Renal cortical epithelial cell (primary cell): ENCODE measurements at regions not wholly inside any gene's neighbourhood (a gene's known extent, or its start where the extent isn't known, plus 50 kb on each side); places are given as distances from the start of the nearest gene placed in this dataset.
"Not testable (repeated sequence)": the region's sequence is repeated elsewhere in the genome, so short reads cannot be mapped to it uniquely, and the experiment has no call there.

Experiments used
- DNase-seq: peaks from one replicate; pipeline ENCODE4 v3.0.0-alpha.2; 2011; ENCODE audit warnings: low read depth

GRCh38 chr5:152456815-152457443 lies 51.9 kb upstream of the NMUR2 start:
- no peak for DNase-seq

- peak; percentile 3 for DNase-seq
Observed at GRCh38 chr5:152462021-152462721, 57.1 kb upstream of the NMUR2 start.

- DNase-seq = no peak
Observed at GRCh38 chr5:152464048-152464447, 59.0 kb upstream of the NMUR2 start.

DNA sequence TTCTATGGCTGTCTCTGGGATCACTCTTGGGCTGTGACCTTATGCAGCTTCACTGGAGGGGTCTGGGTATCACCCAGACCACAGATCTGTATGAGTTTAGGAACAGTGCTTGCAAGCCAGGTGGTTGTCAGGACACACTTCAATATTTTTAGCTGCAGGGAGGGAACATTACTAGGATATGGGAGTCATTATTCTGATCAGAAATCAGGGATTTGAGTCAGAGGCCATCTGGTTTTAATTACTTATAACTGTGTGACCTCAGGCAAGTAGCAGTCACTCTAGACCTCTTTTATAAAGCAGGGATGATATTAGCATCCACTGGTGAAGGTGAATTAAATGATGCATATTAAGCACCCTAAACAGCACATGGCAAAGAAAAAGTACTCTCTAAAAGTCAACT lies 60.1 kb upstream of the NMUR2 start:
- DNase-seq = no peak

DNA sequence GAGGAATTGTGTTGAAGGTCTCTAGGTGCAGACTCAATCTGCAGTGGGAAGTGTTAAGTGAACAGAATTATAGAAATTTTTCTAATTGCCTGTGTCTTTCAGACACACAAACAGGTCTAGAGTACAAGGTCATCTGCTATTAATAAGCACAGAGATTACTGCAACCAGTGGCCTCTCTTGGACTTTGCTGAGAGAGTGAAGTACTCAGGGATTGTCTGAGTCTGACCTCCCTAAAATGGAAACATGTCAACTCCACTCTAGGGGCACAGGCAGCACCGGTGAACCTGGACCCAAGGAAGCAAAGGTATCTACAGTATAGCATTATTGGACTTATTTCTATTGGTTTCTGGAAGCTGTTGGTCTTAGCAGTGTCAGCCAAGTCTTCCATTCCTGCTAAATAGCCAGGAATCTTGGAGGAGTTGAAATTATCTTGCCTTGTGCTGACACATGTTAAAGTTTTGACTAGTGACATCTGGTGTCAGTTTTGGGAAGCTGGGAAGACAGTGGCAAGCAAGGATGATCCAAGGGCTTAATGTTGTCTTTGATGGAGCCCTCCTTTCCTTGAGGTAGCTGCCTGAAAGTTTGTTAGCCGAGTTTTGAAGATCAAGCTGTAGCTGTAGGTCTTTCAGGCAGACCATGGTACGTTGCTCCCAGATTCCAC lies 61.1 kb upstream of the NMUR2 start:
- DNase-seq = no peak

DNA sequence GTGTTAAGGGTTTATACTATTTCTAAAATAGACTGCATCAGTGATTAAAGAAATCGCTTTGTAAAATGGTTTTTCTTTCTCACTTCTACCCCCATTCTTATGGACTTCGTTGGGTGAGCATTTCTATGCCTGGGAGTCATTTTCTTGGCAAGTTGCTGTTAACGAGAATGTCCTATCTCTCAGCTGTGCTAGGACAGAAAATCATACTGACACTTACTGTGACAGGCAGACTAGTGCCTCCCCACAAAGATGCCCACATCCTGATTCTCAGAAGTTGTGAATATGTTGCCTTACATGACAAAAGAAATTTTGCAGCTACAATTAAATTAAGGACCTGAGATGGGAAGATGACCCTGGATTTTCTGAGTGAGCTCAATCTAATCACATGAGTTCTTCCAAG lies 65.1 kb upstream of the NMUR2 start:
- no peak for DNase-seq

GRCh38 chr5:152472083-152472482 lies 67.0 kb upstream of the NMUR2 start:
- no peak for DNase-seq

DNA sequence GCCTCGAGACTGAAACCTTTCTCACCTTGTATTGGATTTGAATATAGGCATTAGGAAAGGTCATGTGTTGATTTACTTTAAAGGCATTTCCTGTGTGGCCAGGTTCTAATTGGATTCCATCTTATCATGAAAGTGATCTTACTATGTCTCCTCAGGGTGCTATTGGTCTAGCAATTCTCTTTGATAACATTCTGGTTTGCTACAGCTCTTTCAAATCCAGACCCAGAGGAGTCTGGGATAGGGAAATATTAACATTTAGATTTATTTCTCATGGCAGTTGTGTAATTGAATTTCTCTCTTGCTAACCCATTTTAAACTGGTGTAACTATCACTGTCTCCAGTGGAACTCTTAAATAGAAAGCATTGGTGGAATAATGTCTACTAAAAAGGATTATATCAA lies 69.9 kb upstream of the NMUR2 start:
- DNase-seq = no peak

DNA sequence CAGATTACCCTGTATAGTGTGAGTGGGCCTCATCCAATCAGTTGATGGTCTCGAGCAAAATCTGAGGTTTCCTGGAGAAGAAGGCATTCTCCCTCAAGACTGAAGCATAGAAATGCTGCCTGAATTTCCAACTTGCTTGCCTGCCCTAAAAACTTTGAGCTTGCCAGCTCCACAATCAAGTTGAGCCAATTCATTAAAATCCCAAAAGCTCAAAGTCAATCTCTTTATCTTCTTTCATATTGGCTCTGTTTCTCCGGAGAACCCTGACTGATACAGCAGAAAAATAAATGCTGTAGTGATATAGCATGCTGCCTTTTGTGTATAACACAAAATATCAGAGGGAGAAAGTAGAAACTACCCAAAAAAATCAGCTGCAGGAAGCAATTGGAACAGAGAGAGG lies 72.5 kb upstream of the NMUR2 start:
- DNase-seq = no peak

GRCh38 chr5:152479866-152480265 lies 74.8 kb upstream of the NMUR2 start:
- not testable (repeated sequence) for DNase-seq

- not testable (repeated sequence) for DNase-seq
Observed at GRCh38 chr5:152480677-152481076, 75.6 kb upstream of the NMUR2 start.

GRCh38 chr5:152487130-152487529 lies 82.1 kb upstream of the NMUR2 start:
- DNase-seq = no peak

DNA sequence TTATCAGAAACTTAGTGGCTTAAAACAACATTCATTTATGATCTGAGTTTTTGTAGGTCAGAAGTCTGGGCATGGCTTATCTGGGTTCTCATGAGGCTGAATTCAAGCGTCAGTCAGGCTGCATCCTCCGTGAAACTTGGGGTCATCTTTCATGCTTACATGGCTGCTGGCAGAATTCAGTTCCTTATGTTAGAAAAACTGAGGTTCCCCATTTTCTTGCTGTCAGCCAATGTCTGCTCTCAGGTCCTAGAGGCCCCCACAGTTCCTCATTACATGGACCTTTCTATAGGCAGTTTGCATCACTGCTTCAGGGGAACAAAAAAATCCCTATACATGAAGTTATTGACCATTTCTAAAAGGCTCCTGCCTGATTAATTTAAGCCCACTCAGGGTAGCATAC lies 83.8 kb upstream of the NMUR2 start:
- DNase-seq = no peak

GRCh38 chr5:152499814-152500535 lies 94.9 kb upstream of the NMUR2 start:
- DNase-seq = peak; percentile 89

- no peak for DNase-seq
Observed at GRCh38 chr5:152501294-152501693, 96.2 kb upstream of the NMUR2 start.

DNA sequence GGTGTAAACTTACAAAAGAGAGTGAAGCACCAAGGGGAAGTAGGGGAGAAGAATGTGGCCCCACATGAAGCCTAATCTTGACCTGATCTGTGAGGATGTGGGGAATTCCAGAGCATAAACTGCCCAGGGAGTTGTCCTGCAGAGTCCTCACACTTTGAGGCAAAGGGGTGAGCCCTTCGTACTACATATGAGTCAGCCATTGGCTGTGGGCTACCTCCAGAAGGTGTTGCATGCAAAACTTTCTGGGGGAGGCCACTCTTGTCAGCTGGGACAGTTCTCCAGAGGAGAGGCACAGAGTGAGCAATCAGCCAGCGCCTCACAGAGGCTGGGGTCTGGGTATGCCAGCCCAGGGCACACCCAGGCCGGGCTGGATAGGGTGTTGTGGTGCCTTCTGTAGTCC lies 98.1 kb upstream of the NMUR2 start:
- peak; percentile 9 for DNase-seq

DNA sequence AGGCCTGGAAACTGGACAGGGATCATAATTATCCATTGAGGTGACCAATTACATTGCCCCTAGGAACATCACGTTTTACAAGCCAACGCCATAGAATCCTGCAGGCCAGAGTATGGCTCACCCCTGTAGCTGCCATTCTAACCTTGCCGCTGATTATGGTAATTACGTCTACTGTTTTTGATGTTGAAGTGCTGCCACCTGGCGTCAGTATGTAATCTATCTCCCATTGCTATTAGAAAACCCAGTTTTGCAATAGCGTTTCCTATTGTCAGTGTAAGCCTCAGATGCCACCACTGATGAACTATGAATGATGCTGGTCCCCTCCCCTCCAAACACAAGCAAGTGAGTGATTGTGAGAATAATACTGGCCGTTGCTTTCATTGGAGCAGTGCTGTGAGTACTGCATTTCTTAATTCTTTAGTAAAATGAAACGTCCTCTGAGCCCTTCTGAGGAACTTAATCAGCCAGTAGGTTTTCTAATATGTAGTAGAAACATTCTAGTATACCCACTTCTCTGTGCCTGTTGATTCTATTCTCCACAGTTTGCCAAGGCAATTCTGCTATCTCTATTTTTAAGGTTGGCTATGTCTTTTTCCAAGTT lies 100.5 kb upstream of the NMUR2 start:
- peak; percentile 62 for DNase-seq

DNA sequence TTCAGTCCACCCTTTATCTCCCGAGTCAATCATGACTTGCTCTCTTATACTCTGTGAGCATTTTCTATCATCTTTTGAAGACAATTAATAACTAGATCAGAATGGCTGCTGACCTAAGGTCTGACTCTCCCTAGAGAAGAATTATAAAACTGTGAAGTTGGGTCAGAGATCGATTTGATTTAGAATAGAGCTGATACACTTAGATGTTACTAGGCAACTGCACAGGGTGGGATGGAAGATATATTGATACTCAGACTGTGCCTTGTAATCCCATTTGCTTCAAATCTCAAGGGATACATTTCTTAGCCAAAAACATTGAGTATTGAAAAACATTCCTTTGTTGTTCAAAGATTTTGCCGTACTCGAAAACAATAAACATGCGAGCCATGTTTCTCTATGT lies 106.0 kb upstream of the NMUR2 start:
- DNase-seq = no peak

- no peak for DNase-seq
Observed at GRCh38 chr5:152511531-152512132, 106.6 kb upstream of the NMUR2 start.

DNA sequence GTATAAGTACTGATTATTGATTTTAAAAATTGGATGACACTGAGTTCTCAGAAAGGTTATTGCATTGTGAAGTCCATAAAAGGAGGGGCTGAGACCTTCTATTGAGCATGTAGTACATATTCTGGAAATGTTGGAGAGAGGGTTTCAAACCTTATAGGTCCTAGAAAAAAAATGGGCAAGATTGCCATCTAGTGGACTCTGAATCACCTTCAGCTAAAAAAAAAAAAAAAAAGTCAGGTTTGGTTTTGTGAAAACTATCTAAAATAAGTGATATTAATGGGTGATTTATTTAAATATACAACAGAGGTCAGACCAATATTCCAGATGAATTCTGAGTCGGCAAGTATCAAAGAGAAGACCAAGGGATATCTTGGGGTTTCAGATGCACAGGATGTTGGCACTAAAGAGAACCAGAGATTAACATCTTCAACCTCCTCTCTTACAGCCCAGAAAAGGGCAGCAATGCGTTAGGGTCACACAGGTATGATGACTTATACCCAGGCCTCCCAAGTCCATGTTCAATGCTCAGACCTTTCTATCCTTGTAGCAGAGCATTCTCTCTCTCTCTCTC lies 109.8 kb upstream of the NMUR2 start:
- DNase-seq = peak; percentile 43

DNA sequence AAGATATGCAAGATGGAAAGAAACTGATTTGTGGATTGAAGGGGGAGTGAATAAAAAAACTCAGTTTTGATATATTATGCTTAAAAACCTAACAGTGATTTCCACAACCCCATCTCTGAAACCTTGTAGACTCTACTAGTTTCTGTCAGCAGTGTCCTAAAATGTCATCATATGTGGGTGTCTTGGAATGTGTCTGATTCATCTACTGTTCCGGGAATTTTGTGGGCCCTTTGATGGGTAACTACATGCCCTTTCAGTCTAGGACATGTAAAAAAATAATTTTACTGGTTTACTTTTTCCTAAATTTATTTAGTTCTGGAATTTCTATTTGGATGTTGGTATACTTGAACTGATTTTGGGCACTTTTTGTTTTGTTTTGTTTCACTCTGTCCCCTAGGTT lies 118.9 kb upstream of the NMUR2 start:
- no peak for DNase-seq
